Upper lobe of left lung (tissue), 4 donors: ENCODE measurements at regions not wholly inside any gene's neighbourhood (a gene's known extent, or its start where the extent isn't known, plus 50 kb on each side); places are given as distances from the start of the nearest gene placed in this dataset.

ENCODE experiments used
- EP300 ChIP-seq, 4 donors: sonication (generic); formaldehyde crosslinking; IDR thresholded peaks; one replicate each; pipeline ENCODE4 v1.5.1; 2017; ENCODE audit warnings: antibody characterized with exemption in 4 of 4, control low read depth in 2 of 4
- POLR2A ChIP-seq, 4 donors: fragments of 450-650 bp; IDR thresholded peaks; one replicate each; pipeline ENCODE4 v1.5.1; 2016 to 2017; ENCODE audit warnings: antibody characterized with exemption in 4 of 4, mild to moderate bottlenecking in 2 of 4
- POLR2AphosphoS5 ChIP-seq, 2 donors: sonication (generic); formaldehyde crosslinking; IDR thresholded peaks; one replicate each; pipeline ENCODE4 v1.5.1; 2017; ENCODE audit warnings: antibody characterized with exemption in 2 of 2
- TF ChIP-seq, protein P1 (sequence below), 6 experiments: fragments of 450-650 bp in 4 of 6; fragments of 200-600 bp in 2 of 6; sonication (generic) in 2 of 6; IDR thresholded peaks; one replicate each; pipeline ENCODE4 v1.5.1; 2016 to 2019; ENCODE audit warnings: antibody characterized with exemption in 6 of 6

- no peak for TF ChIP-seq POLR2AphosphoS5 (IDR thresholded peaks at IDR 0.05)
- TF ChIP-seq, protein P1, sequence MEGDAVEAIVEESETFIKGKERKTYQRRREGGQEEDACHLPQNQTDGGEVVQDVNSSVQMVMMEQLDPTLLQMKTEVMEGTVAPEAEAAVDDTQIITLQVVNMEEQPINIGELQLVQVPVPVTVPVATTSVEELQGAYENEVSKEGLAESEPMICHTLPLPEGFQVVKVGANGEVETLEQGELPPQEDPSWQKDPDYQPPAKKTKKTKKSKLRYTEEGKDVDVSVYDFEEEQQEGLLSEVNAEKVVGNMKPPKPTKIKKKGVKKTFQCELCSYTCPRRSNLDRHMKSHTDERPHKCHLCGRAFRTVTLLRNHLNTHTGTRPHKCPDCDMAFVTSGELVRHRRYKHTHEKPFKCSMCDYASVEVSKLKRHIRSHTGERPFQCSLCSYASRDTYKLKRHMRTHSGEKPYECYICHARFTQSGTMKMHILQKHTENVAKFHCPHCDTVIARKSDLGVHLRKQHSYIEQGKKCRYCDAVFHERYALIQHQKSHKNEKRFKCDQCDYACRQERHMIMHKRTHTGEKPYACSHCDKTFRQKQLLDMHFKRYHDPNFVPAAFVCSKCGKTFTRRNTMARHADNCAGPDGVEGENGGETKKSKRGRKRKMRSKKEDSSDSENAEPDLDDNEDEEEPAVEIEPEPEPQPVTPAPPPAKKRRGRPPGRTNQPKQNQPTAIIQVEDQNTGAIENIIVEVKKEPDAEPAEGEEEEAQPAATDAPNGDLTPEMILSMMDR (IDR thresholded peaks at IDR 0.05): no peak
- no peak for TF ChIP-seq EP300 (IDR thresholded peaks at IDR 0.05)
- TF ChIP-seq POLR2A (IDR thresholded peaks at IDR 0.05): no peak
Observed at GRCh38 chr1:115426231-115426771, 88.3 kb upstream of the NGF start.
